ENCODE measurements at regions not wholly inside any gene's neighbourhood (a gene's known extent, or its start where the extent isn't known, plus 50 kb on each side); places are given as distances from the start of the nearest gene placed in this dataset.

DNA sequence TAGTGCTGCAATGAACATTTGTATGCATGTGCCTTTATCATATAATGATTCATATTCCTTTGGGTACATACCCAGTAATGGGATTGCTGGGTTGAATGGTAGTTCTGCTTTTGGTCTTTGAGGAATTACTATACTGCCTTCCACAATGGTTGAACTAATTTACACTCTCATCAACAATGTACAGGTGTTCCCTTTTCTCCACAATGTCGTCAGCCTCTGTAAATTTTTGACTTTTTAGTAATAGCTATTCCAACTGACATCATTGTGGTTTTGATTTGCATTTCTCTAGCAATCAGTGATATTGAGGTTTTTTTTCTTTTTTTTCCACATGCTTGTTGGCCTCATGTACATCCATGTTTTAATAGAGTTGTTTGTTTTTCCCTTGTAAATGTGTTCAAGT is 2473.5 kb downstream of the PCDH9 start:
- ATAC-seq = no peak
- DNase-seq (ENCODE audit: low spot score) = no peak
- ChIA-PET POLR2A (no interaction called here), CTCF (no interaction called here)
- H3K27me3 Mint-ChIP-seq (ENCODE audit: low read depth) = no peaks in the 10 kb centered on the region
- no peak overlapping the region for H3K4me3 Mint-ChIP-seq
- no peak overlapping the region for H3K27ac Mint-ChIP-seq
- H3K36me3 Mint-ChIP-seq = no peaks in the 10 kb centered on the region
- H3K4me1 Mint-ChIP-seq = peaks cover 26% of the 10 kb centered on the region
- TF ChIP-seq NR1H2 (CRISPR knock-in tag; IDR thresholded peaks at IDR 0.05) = no peak
- TF ChIP-seq ZNF232 (CRISPR knock-in tag; IDR thresholded peaks at IDR 0.05) = no peak
- no peak for TF ChIP-seq OVOL2 (CRISPR knock-in tag; IDR thresholded peaks at IDR 0.05; ENCODE audit: borderline replicate concordance)
- no peak for TF ChIP-seq SP1 (CRISPR knock-in tag; conservative IDR thresholded peaks at IDR 0.05)
- no peak for TF ChIP-seq FOXK1 (CRISPR knock-in tag; IDR thresholded peaks at IDR 0.05)
- TF ChIP-seq ZNF416 (CRISPR knock-in tag; IDR thresholded peaks at IDR 0.05) = no peak
- no peak for TF ChIP-seq GTF2I (CRISPR knock-in tag; conservative IDR thresholded peaks at IDR 0.05)
- no peak for TF ChIP-seq IRF2 (CRISPR knock-in tag; IDR thresholded peaks at IDR 0.05; ENCODE audit: borderline replicate concordance, low read depth)
- peaks cover 4% of the 10 kb centered on the region for H3K9me3 Mint-ChIP-seq

DNA sequence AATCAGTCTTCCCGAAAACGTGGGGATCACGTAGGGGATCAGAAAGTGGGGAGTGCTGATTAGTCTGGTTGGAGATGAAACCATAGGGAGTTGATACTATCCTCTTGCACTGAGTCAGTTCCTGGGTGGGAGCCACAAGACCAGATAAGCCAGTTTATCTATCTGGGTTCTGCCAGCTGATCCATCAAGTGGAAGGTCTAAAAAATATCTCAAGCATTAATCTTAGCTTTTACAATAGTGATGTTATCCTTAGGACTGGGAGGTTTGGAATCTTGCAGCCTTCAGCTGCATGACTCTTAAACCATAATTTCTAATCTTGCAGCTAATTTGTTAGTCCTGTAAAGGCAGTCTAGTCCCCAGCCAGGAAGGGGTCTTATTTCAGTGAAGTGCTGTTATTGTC is 2474.2 kb downstream of the PCDH9 start:
- Mint-ChIP-seq H3K36me3 (no peaks in the 10 kb centered on the region), H3K27ac (no peak overlapping the region), H3K9me3 (peaks cover 4% of the 10 kb centered on the region), H3K4me3 (no peak overlapping the region), H3K27me3 (ENCODE audit: low read depth) (no peaks in the 10 kb centered on the region), H3K4me1 (peaks cover 19% of the 10 kb centered on the region)
- TF ChIP-seq TP53 (CRISPR knock-in tag; IDR thresholded peaks at IDR 0.05) = no peak
- no peak for TF ChIP-seq NFYB (CRISPR knock-in tag; conservative IDR thresholded peaks at IDR 0.05; ENCODE audit: low read depth)
- TF ChIP-seq FOXJ3 (CRISPR knock-in tag; IDR thresholded peaks at IDR 0.05; ENCODE audit: borderline replicate concordance) = no peak
- no peak for TF ChIP-seq ZNF423 (CRISPR knock-in tag; IDR thresholded peaks at IDR 0.05)
- TF ChIP-seq ZNF512 (CRISPR knock-in tag; IDR thresholded peaks at IDR 0.05; ENCODE audit: borderline replicate concordance) = no peak
- TF ChIP-seq ZNF317 (CRISPR knock-in tag; IDR thresholded peaks at IDR 0.05; ENCODE audit: borderline replicate concordance, low read depth) = no peak
- no peak for TF ChIP-seq GRHL2 (CRISPR knock-in tag; IDR thresholded peaks at IDR 0.05; ENCODE audit: insufficient replicate concordance, severe bottlenecking)
- no peak for ATAC-seq
- DNase-seq (ENCODE audit: low spot score) = no peak
- CTCF ChIA-PET = no interaction called here
- POLR2A ChIA-PET = no interaction called here

GRCh38 chr13:64753233-64754000 is 2476.7 kb downstream of the PCDH9 start:
- ChIA-PET POLR2A (no interaction called here), CTCF (no interaction called here)
- no peak for TF ChIP-seq NR3C1 (CRISPR knock-in tag; conservative IDR thresholded peaks at IDR 0.05; ENCODE audit: low read depth)
- H3K27ac Mint-ChIP-seq = no peak overlapping the region
- DNase-seq (ENCODE audit: low spot score) (no peak), ATAC-seq (no peak)
- H3K4me3 Mint-ChIP-seq = no peak overlapping the region
- H3K4me1 Mint-ChIP-seq = peaks cover 20% of the 10 kb centered on the region
- no peaks in the 10 kb centered on the region for H3K36me3 Mint-ChIP-seq
- no peaks in the 10 kb centered on the region for H3K27me3 Mint-ChIP-seq (ENCODE audit: low read depth)
- H3K9me3 Mint-ChIP-seq = no peaks in the 10 kb centered on the region

DNA sequence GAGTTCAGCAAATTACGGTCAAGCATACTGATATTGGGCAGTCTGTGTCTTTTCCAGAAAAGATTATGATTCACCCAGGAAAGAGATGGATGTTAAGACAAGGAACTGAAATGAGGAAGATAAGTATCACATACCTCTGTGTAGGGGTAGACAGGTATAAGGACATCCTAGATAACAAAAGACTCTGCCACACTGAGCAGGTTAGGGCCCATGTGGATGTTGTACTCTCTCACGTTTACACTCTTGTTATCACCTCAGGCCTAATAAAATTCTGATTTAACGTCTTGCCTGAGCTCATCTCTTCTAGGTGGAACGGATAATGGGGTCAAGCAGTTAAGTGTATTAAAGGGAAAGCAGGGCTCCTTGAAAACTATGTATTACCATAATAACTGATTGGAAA is 2480.8 kb downstream of the PCDH9 start:
- ATAC-seq = peak; percentile 52
- Mint-ChIP-seq H3K9me3 (no peaks in the 10 kb centered on the region), H3K27ac (no peak overlapping the region), H3K4me3 (no peak overlapping the region), H3K36me3 (no peaks in the 10 kb centered on the region), H3K4me1 (peaks cover 30% of the 10 kb centered on the region), H3K27me3 (ENCODE audit: low read depth) (no peaks in the 10 kb centered on the region)
- POLR2A ChIA-PET = no interaction called here
- CTCF ChIA-PET = no interaction called here
- DNase-seq (ENCODE audit: low spot score) = no peak
- TF ChIP-seq GABPB1 (CRISPR knock-in tag; IDR thresholded peaks at IDR 0.05) (no peak), KAT7 (CRISPR knock-in tag; IDR thresholded peaks at IDR 0.05; ENCODE audit: borderline replicate concordance) (no peak)
